MM.1S (cell line): ENCODE measurements at regions not wholly inside any gene's neighbourhood (a gene's known extent, or its start where the extent isn't known, plus 50 kb on each side); places are given as distances from the start of the nearest gene placed in this dataset.

Source experiments
- DNase-seq: peaks from one replicate; pipeline ENCODE4 v3.0.0-alpha.2; 2015
- H2AFZ ChIP-seq: fragments of 300-600 bp; sonication (generic); 2 replicates; pipeline ENCODE4 v1.6.0; 2016; ENCODE audit warnings: antibody characterized with exemption, low read length
- H3F3A ChIP-seq: fragments of 300-600 bp; sonication (generic); 2 replicates; pipeline ENCODE4 v1.6.1; 2016; ENCODE audit warnings: mild to moderate bottlenecking, antibody characterized with exemption, low read length, moderate library complexity, mixed read lengths; ENCODE audit not compliant: insufficient read depth
- H3K27ac ChIP-seq: fragments of 300-600 bp; sonication (generic); 2 replicates; pipeline ENCODE4 v1.5.1; 2016; ENCODE audit warnings: mild to moderate bottlenecking, low read length
- H3K27me3 ChIP-seq: fragments of 300-600 bp; sonication (generic); replicated peaks from 2 replicates; pipeline ENCODE4 v1.6.0; 2016; ENCODE audit warnings: low read length; ENCODE audit not compliant: insufficient read depth
- H3K36me3 ChIP-seq: fragments of 300-600 bp; sonication (generic); replicated peaks from 2 replicates; pipeline ENCODE4 v1.6.1; 2016; ENCODE audit warnings: mild to moderate bottlenecking, low read length, mixed read lengths; ENCODE audit not compliant: insufficient read depth
- H3K4me1 ChIP-seq: fragments of 300-600 bp; sonication (generic); 2 replicates; pipeline ENCODE4 v1.6.1; 2016; ENCODE audit warnings: low read length, mixed read lengths
- H3K4me2 ChIP-seq: fragments of 300-600 bp; sonication (generic); 2 replicates; pipeline ENCODE4 v1.6.0; 2016; ENCODE audit warnings: low read depth, low read length
- H3K4me3 ChIP-seq: fragments of 300-600 bp; sonication (generic); 2 replicates; pipeline ENCODE4 v1.5.1; 2016; ENCODE audit warnings: low read length, mixed read lengths
- H3K79me2 ChIP-seq: fragments of 300-600 bp; sonication (generic); 2 replicates; pipeline ENCODE4 v1.6.1; 2016; ENCODE audit warnings: mixed run types, low read length, mixed read lengths
- H3K9ac ChIP-seq: fragments of 300-600 bp; sonication (generic); 2 replicates; pipeline ENCODE4 v1.6.1; 2016; ENCODE audit warnings: low read length, mixed read lengths
- H3K9me2 ChIP-seq: fragments of 300-600 bp; sonication (generic); replicated peaks from 2 replicates; pipeline ENCODE4 v1.6.1; 2016; ENCODE audit warnings: mild to moderate bottlenecking, low read length, mixed read lengths; ENCODE audit not compliant: insufficient read depth
- H3K9me3 ChIP-seq: fragments of 300-600 bp; sonication (generic); replicated peaks from 2 replicates; pipeline ENCODE4 v1.6.1; 2016; ENCODE audit warnings: mild to moderate bottlenecking, low read length, mixed read lengths; ENCODE audit not compliant: insufficient read depth
- H4K20me1 ChIP-seq: fragments of 300-600 bp; sonication (generic); 2 replicates; pipeline ENCODE4 v1.6.1; 2016; ENCODE audit warnings: mild to moderate bottlenecking, low read length, moderate library complexity, mixed read lengths; ENCODE audit not compliant: insufficient read depth
- EZH2 ChIP-seq: fragments of 300-600 bp; sonication (generic); optimal IDR thresholded peaks from 2 replicates; pipeline ENCODE3; 2017; ENCODE audit warnings: low read depth, mild to moderate bottlenecking, antibody characterized with exemption, low read length, mixed read lengths
- EZH2phosphoT487 ChIP-seq: fragments of 300-600 bp; sonication (generic); IDR thresholded peaks from 2 replicates; pipeline ENCODE4 v1.6.1; 2018; ENCODE audit warnings: antibody characterized with exemption, low read length
- TF ChIP-seq, protein P1 (sequence below): fragments of 300-600 bp; sonication (generic); IDR thresholded peaks from 2 replicates; pipeline ENCODE4 v1.5.1; 2016; ENCODE audit warnings: antibody characterized with exemption, low read length, mixed read lengths

DNA sequence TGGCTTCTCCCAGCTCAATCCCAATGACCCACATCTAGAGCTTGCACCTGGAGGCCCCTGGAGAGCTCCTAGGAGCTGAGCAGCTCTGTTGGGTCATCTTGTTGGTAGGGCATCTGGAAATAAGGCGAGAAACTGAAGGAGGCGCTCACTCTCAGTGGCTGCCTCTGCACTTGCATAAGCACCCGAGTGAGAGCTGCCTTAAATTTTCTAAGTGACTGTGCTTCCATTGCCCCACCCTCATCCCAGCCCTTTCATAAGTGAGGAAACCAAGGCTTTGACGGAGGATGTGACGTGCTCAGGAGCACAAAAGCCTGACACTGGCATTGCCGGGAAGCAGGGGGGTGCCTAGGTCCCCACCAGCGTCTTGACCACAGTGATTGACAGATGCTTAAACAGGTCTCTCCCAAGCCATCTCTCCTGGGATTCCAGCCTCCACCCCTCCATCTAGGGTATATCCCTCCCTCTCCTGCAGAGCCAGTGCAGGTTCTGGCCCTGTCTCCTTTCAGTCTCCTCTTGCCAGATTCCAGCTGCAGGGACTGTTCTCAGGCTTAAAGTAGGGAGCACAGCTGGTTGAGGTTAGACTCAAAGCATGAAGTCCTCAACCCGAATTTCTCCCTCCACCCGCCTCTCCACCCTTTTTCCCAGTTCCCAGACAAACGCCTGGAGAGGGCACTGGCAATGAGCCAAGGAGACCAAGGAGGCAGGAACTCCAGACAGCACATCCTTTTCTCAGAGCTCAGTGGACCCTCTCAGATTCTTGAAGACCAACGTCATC lies 113.7 kb downstream of the IRX5 start:
- Histone ChIP-seq H3K4me2 (no peak overlapping the region), H3K9me3 (no peaks in the 10 kb centered on the region), H2AFZ (no peak overlapping the region), H3K4me3 (no peak overlapping the region), H3K79me2 (no peaks in the 10 kb centered on the region), H3K27ac (no peak overlapping the region), H3F3A (no peaks in the 10 kb centered on the region), H4K20me1 (no peaks in the 10 kb centered on the region), H3K27me3 (no peaks in the 10 kb centered on the region), H3K4me1 (no peaks in the 10 kb centered on the region), H3K36me3 (no peaks in the 10 kb centered on the region), H3K9ac (no peak overlapping the region), H3K9me2 (no peaks in the 10 kb centered on the region)
- TF ChIP-seq, protein P1, sequence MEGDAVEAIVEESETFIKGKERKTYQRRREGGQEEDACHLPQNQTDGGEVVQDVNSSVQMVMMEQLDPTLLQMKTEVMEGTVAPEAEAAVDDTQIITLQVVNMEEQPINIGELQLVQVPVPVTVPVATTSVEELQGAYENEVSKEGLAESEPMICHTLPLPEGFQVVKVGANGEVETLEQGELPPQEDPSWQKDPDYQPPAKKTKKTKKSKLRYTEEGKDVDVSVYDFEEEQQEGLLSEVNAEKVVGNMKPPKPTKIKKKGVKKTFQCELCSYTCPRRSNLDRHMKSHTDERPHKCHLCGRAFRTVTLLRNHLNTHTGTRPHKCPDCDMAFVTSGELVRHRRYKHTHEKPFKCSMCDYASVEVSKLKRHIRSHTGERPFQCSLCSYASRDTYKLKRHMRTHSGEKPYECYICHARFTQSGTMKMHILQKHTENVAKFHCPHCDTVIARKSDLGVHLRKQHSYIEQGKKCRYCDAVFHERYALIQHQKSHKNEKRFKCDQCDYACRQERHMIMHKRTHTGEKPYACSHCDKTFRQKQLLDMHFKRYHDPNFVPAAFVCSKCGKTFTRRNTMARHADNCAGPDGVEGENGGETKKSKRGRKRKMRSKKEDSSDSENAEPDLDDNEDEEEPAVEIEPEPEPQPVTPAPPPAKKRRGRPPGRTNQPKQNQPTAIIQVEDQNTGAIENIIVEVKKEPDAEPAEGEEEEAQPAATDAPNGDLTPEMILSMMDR, result no peak
- TF ChIP-seq EZH2 (no peak), EZH2phosphoT487 (no peak)
- no peak for DNase-seq

DNA sequence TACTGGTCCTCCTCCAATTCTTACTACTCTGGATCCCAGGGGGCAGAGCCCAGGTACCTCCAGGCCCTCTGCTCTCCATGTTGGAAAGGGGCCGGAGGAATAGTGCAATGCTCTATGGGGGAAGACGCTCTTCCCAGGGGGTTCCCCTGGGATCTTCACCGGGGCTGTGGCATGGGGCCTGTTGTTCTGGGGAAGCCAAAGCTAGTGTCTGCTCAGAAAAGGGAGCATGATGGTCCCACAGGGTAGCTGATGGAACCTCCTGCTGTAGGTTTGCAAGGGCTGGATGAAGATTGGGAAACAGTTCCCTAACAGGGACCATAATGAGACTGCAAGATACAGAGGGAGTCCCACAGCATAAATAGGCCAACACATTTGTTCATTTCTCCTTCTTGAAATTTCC lies 114.7 kb downstream of the IRX5 start:
- DNase-seq, result no peak
- H3K27ac ChIP-seq, result no peak overlapping the region
- H3K79me2 ChIP-seq, result no peaks in the 10 kb centered on the region
- no peaks in the 10 kb centered on the region for H3K9me3 ChIP-seq
- no peaks in the 10 kb centered on the region for H3K4me1 ChIP-seq
- H3K4me2 ChIP-seq, result no peak overlapping the region
- H3F3A ChIP-seq, result no peaks in the 10 kb centered on the region
- H3K27me3 ChIP-seq, result no peaks in the 10 kb centered on the region
- no peaks in the 10 kb centered on the region for H3K9me2 ChIP-seq
- TF ChIP-seq, protein P1, result no peak
- no peak for TF ChIP-seq EZH2
- no peak for TF ChIP-seq EZH2phosphoT487
- H3K36me3 ChIP-seq, result no peaks in the 10 kb centered on the region
- H3K9ac ChIP-seq, result no peak overlapping the region
- no peaks in the 10 kb centered on the region for H4K20me1 ChIP-seq
- H3K4me3 ChIP-seq, result no peak overlapping the region
- no peak overlapping the region for H2AFZ ChIP-seq

DNA sequence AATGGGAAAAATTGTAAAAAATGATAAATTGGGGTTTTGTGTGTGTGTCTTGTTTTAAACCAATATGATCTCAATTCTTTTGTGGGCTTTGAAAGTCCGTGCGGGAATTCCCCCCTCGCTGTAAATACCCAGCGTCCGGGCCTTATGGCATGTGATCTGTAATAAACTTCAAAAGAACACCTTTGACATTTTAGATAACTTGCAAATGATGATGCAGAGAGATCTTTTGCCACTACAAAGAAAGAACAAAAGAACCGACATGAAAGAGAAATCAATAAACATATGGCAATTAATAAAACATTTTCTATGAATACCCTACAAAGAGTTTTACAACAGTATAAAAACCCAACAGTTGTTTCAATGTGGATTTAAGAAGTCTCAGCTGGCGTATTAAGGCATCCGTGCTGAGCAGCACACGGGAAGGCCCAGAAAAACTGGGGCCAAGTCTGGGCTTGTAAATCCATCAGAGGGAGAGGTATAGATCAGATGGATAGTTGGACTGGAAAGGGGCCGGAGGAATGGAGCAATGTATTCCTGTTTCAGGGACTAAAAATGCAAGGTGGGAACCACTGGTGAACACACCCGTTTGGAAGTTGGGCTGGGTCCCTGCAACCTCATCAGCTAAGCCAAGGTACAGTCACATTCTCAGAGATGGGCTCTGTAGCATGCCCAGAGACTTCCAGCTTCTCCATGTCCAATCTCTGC lies 115.2 kb downstream of the IRX5 start:
- Histone ChIP-seq H3K9me3 (no peaks in the 10 kb centered on the region), H3K27me3 (no peaks in the 10 kb centered on the region), H3K4me1 (no peaks in the 10 kb centered on the region), H3F3A (no peaks in the 10 kb centered on the region), H3K9ac (no peak overlapping the region), H3K36me3 (no peaks in the 10 kb centered on the region), H3K4me3 (no peak overlapping the region), H2AFZ (no peak overlapping the region), H3K9me2 (no peaks in the 10 kb centered on the region), H4K20me1 (no peaks in the 10 kb centered on the region), H3K27ac (no peak overlapping the region), H3K4me2 (no peak overlapping the region), H3K79me2 (no peaks in the 10 kb centered on the region)
- no peak for DNase-seq
- no peak for TF ChIP-seq EZH2
- no peak for TF ChIP-seq EZH2phosphoT487
- TF ChIP-seq, protein P1, result no peak
